ENCODE measurements at regions not wholly inside any gene's neighbourhood (a gene's known extent, or its start where the extent isn't known, plus 50 kb on each side); places are given as distances from the start of the nearest gene placed in this dataset.

- TF ChIP-seq CTCF (optimal IDR thresholded peaks at IDR 0.05 in 1 of 3, IDR thresholded peaks at IDR 0.05 in 1 of 3, conservative IDR thresholded peaks at IDR 0.05 in 1 of 3; ENCODE audit: extremely low read depth in 1 of 3, insufficient read depth in 2 of 3, low read length in 3 of 3) = no peak
- TF ChIP-seq EZH2 (IDR thresholded peaks at IDR 0.05; ENCODE audit: low read length) = no peak
Measured at GRCh38 chr2:177335917-177336450, 56.6 kb upstream of the AGPS start.

All from keratinocyte (primary cell).